ENCODE measurements at regions not wholly inside any gene's neighbourhood (a gene's known extent, or its start where the extent isn't known, plus 50 kb on each side); places are given as distances from the start of the nearest gene placed in this dataset.
"Not testable (repeated sequence)": the region's sequence is repeated elsewhere in the genome, so short reads cannot be mapped to it uniquely, and the experiment has no call there.

GRCh38 chr5:163569284-163569683 lies 63.9 kb downstream of the MAT2B start:
- peaks cover 56% of the 10 kb centered on the region for H3K27me3 Mint-ChIP-seq
- no peaks in the 10 kb centered on the region for H3K9me3 Mint-ChIP-seq
- no peak overlapping the region for H3K4me3 Mint-ChIP-seq
- no peak overlapping the region for H3K27ac Mint-ChIP-seq
- H3K36me3 Mint-ChIP-seq = no peaks in the 10 kb centered on the region
- H3K4me1 Mint-ChIP-seq = peaks cover 23% of the 10 kb centered on the region
- no peak for ATAC-seq

GRCh38 chr5:163571744-163572143 lies 66.3 kb downstream of the MAT2B start:
- H3K4me1 Mint-ChIP-seq = peaks cover 2% of the 10 kb centered on the region
- no peak for ATAC-seq
- no peaks in the 10 kb centered on the region for H3K9me3 Mint-ChIP-seq
- no peak overlapping the region for H3K27ac Mint-ChIP-seq
- no peaks in the 10 kb centered on the region for H3K36me3 Mint-ChIP-seq
- no peak overlapping the region for H3K4me3 Mint-ChIP-seq
- H3K27me3 Mint-ChIP-seq = peaks cover 36% of the 10 kb centered on the region

- ATAC-seq = no peak
- Mint-ChIP-seq H3K9me3 (peaks cover 3% of the 10 kb centered on the region), H3K27me3 (peaks cover 20% of the 10 kb centered on the region), H3K4me3 (no peak overlapping the region), H3K36me3 (no peaks in the 10 kb centered on the region), H3K4me1 (no peaks in the 10 kb centered on the region), H3K27ac (no peak overlapping the region)
Measured at GRCh38 chr5:163574472-163575440, 69.3 kb downstream of the MAT2B start.

- H3K27ac Mint-ChIP-seq = no peak overlapping the region
- H3K9me3 Mint-ChIP-seq = peaks cover 4% of the 10 kb centered on the region
- no peak for ATAC-seq
- no peaks in the 10 kb centered on the region for H3K36me3 Mint-ChIP-seq
- H3K27me3 Mint-ChIP-seq = peaks cover 9% of the 10 kb centered on the region
- H3K4me1 Mint-ChIP-seq = no peaks in the 10 kb centered on the region
- no peak overlapping the region for H3K4me3 Mint-ChIP-seq
Measured at GRCh38 chr5:163578652-163579051, 73.2 kb downstream of the MAT2B start.

- Mint-ChIP-seq H3K36me3 (no peaks in the 10 kb centered on the region), H3K27ac (no peak overlapping the region), H3K27me3 (no peaks in the 10 kb centered on the region), H3K4me1 (no peaks in the 10 kb centered on the region), H3K4me3 (no peak overlapping the region), H3K9me3 (peaks cover 4% of the 10 kb centered on the region)
- no peak for ATAC-seq
Measured at GRCh38 chr5:163579729-163580128, 74.3 kb downstream of the MAT2B start.

- Mint-ChIP-seq H3K36me3 (no peaks in the 10 kb centered on the region), H3K27ac (no peak overlapping the region), H3K27me3 (no peaks in the 10 kb centered on the region), H3K4me3 (no peak overlapping the region), H3K9me3 (peaks cover 4% of the 10 kb centered on the region), H3K4me1 (no peaks in the 10 kb centered on the region)
- ATAC-seq = no peak
Measured at GRCh38 chr5:163580516-163580915, 75.1 kb downstream of the MAT2B start.

- H3K27ac Mint-ChIP-seq, H3K4me1 Mint-ChIP-seq, H3K27me3 Mint-ChIP-seq, H3K4me3 Mint-ChIP-seq, ATAC-seq, H3K36me3 Mint-ChIP-seq, H3K9me3 Mint-ChIP-seq: not testable (repeated sequence)
Measured at GRCh38 chr5:163583491-163584153, 78.2 kb downstream of the MAT2B start.

- no peaks in the 10 kb centered on the region for H3K36me3 Mint-ChIP-seq
- H3K9me3 Mint-ChIP-seq = no peaks in the 10 kb centered on the region
- no peaks in the 10 kb centered on the region for H3K27me3 Mint-ChIP-seq
- H3K27ac Mint-ChIP-seq = no peak overlapping the region
- no peaks in the 10 kb centered on the region for H3K4me1 Mint-ChIP-seq
- no peak for ATAC-seq
- no peak overlapping the region for H3K4me3 Mint-ChIP-seq
Measured at GRCh38 chr5:163585206-163585605, 79.8 kb downstream of the MAT2B start.

GRCh38 chr5:163586531-163586956 lies 81.1 kb downstream of the MAT2B start:
- Mint-ChIP-seq H3K4me3 (no peak overlapping the region), H3K27me3 (no peaks in the 10 kb centered on the region), H3K4me1 (no peaks in the 10 kb centered on the region), H3K9me3 (no peaks in the 10 kb centered on the region), H3K36me3 (no peaks in the 10 kb centered on the region), H3K27ac (no peak overlapping the region)
- no peak for ATAC-seq

- no peaks in the 10 kb centered on the region for H3K36me3 Mint-ChIP-seq
- no peaks in the 10 kb centered on the region for H3K4me1 Mint-ChIP-seq
- no peak overlapping the region for H3K4me3 Mint-ChIP-seq
- no peaks in the 10 kb centered on the region for H3K27me3 Mint-ChIP-seq
- no peak for ATAC-seq
- H3K9me3 Mint-ChIP-seq = no peaks in the 10 kb centered on the region
- no peak overlapping the region for H3K27ac Mint-ChIP-seq
Measured at GRCh38 chr5:163594951-163595350, 89.5 kb downstream of the MAT2B start.

- Mint-ChIP-seq H3K9me3 (no peaks in the 10 kb centered on the region), H3K27ac (no peak overlapping the region), H3K36me3 (no peaks in the 10 kb centered on the region), H3K27me3 (no peaks in the 10 kb centered on the region), H3K4me3 (no peak overlapping the region), H3K4me1 (no peaks in the 10 kb centered on the region)
- no peak for ATAC-seq
Measured at GRCh38 chr5:163595932-163596607, 90.7 kb downstream of the MAT2B start.

- Mint-ChIP-seq H3K36me3 (no peaks in the 10 kb centered on the region), H3K4me1 (no peaks in the 10 kb centered on the region), H3K27me3 (no peaks in the 10 kb centered on the region), H3K4me3 (no peak overlapping the region), H3K27ac (no peak overlapping the region), H3K9me3 (no peaks in the 10 kb centered on the region)
- no peak for ATAC-seq
Measured at GRCh38 chr5:163596608-163597315, 91.3 kb downstream of the MAT2B start.

GRCh38 chr5:163604013-163604412 lies 98.6 kb downstream of the MAT2B start:
- H3K27me3 Mint-ChIP-seq = no peaks in the 10 kb centered on the region
- no peaks in the 10 kb centered on the region for H3K9me3 Mint-ChIP-seq
- no peaks in the 10 kb centered on the region for H3K4me1 Mint-ChIP-seq
- no peak overlapping the region for H3K4me3 Mint-ChIP-seq
- ATAC-seq = no peak
- H3K36me3 Mint-ChIP-seq = no peaks in the 10 kb centered on the region
- H3K27ac Mint-ChIP-seq = no peak overlapping the region

- H3K27me3 Mint-ChIP-seq = no peaks in the 10 kb centered on the region
- H3K27ac Mint-ChIP-seq = no peak overlapping the region
- H3K9me3 Mint-ChIP-seq = no peaks in the 10 kb centered on the region
- H3K4me3 Mint-ChIP-seq = no peak overlapping the region
- H3K4me1 Mint-ChIP-seq = no peaks in the 10 kb centered on the region
- no peaks in the 10 kb centered on the region for H3K36me3 Mint-ChIP-seq
- no peak for ATAC-seq
Measured at GRCh38 chr5:163607256-163607655, 101.8 kb downstream of the MAT2B start.

GRCh38 chr5:163608621-163609020 lies 103.2 kb downstream of the MAT2B start:
- Mint-ChIP-seq H3K36me3 (no peaks in the 10 kb centered on the region), H3K4me1 (no peaks in the 10 kb centered on the region), H3K9me3 (no peaks in the 10 kb centered on the region), H3K27ac (no peak overlapping the region), H3K4me3 (no peak overlapping the region), H3K27me3 (no peaks in the 10 kb centered on the region)
- no peak for ATAC-seq
